ENCODE measurements at regions not wholly inside any gene's neighbourhood (a gene's known extent, or its start where the extent isn't known, plus 50 kb on each side); places are given as distances from the start of the nearest gene placed in this dataset.
A peak's percentile ranks its signal among the peaks of the same experiment; 100 is the strongest.

GRCh38 chr3:21310161-21310560, 440.8 kb downstream of the ZNF385D start:
- H3K36me3 Mint-ChIP-seq (ENCODE audit: low read depth, unreplicated experiment), result no peaks in the 10 kb centered on the region
- no peak overlapping the region for H3K4me3 Mint-ChIP-seq (ENCODE audit: unreplicated experiment)
- no peak overlapping the region for H3K27ac Mint-ChIP-seq (ENCODE audit: unreplicated experiment)
- no peaks in the 10 kb centered on the region for H3K27me3 Mint-ChIP-seq (ENCODE audit: unreplicated experiment)
- TF ChIP-seq CTCF (IDR thresholded peaks at IDR 0.05; ENCODE audit: unreplicated experiment), result no peak
- no peak for DNase-seq (ENCODE audit: low spot score)
- no peaks in the 10 kb centered on the region for H3K4me1 Mint-ChIP-seq (ENCODE audit: unreplicated experiment)
- no peaks in the 10 kb centered on the region for H3K9me3 Mint-ChIP-seq (ENCODE audit: unreplicated experiment)

- Mint-ChIP-seq H3K9me3 (ENCODE audit: unreplicated experiment) (no peaks in the 10 kb centered on the region), H3K36me3 (ENCODE audit: low read depth, unreplicated experiment) (no peaks in the 10 kb centered on the region), H3K27ac (ENCODE audit: unreplicated experiment) (no peak overlapping the region), H3K4me1 (ENCODE audit: unreplicated experiment) (no peaks in the 10 kb centered on the region), H3K4me3 (ENCODE audit: unreplicated experiment) (no peak overlapping the region), H3K27me3 (ENCODE audit: unreplicated experiment) (no peaks in the 10 kb centered on the region)
- no peak for TF ChIP-seq CTCF (IDR thresholded peaks at IDR 0.05; ENCODE audit: unreplicated experiment)
- no peak for DNase-seq (ENCODE audit: low spot score)
Measured at GRCh38 chr3:21297304-21297703, 453.7 kb downstream of the ZNF385D start.

- H3K9me3 Mint-ChIP-seq (ENCODE audit: unreplicated experiment), result no peaks in the 10 kb centered on the region
- H3K27ac Mint-ChIP-seq (ENCODE audit: unreplicated experiment), result no peak overlapping the region
- TF ChIP-seq CTCF (IDR thresholded peaks at IDR 0.05; ENCODE audit: unreplicated experiment), result no peak
- DNase-seq (ENCODE audit: low spot score), result no peak
- no peaks in the 10 kb centered on the region for H3K36me3 Mint-ChIP-seq (ENCODE audit: low read depth, unreplicated experiment)
- no peaks in the 10 kb centered on the region for H3K27me3 Mint-ChIP-seq (ENCODE audit: unreplicated experiment)
- H3K4me3 Mint-ChIP-seq (ENCODE audit: unreplicated experiment), result no peak overlapping the region
- H3K4me1 Mint-ChIP-seq (ENCODE audit: unreplicated experiment), result no peaks in the 10 kb centered on the region
Measured at GRCh38 chr3:21294768-21295167, 456.2 kb downstream of the ZNF385D start.

- no peak for DNase-seq (ENCODE audit: low spot score)
- H3K4me3 Mint-ChIP-seq (ENCODE audit: unreplicated experiment), result no peak overlapping the region
- no peaks in the 10 kb centered on the region for H3K36me3 Mint-ChIP-seq (ENCODE audit: low read depth, unreplicated experiment)
- no peak for TF ChIP-seq CTCF (IDR thresholded peaks at IDR 0.05; ENCODE audit: unreplicated experiment)
- H3K27ac Mint-ChIP-seq (ENCODE audit: unreplicated experiment), result no peak overlapping the region
- H3K4me1 Mint-ChIP-seq (ENCODE audit: unreplicated experiment), result no peaks in the 10 kb centered on the region
- no peaks in the 10 kb centered on the region for H3K9me3 Mint-ChIP-seq (ENCODE audit: unreplicated experiment)
- H3K27me3 Mint-ChIP-seq (ENCODE audit: unreplicated experiment), result no peaks in the 10 kb centered on the region
Measured at GRCh38 chr3:21292971-21293370, 458.0 kb downstream of the ZNF385D start.

- Mint-ChIP-seq H3K4me3 (ENCODE audit: unreplicated experiment) (no peak overlapping the region), H3K27ac (ENCODE audit: unreplicated experiment) (no peak overlapping the region), H3K27me3 (ENCODE audit: unreplicated experiment) (peaks cover 1% of the 10 kb centered on the region), H3K36me3 (ENCODE audit: low read depth, unreplicated experiment) (no peaks in the 10 kb centered on the region), H3K4me1 (ENCODE audit: unreplicated experiment) (no peaks in the 10 kb centered on the region), H3K9me3 (ENCODE audit: unreplicated experiment) (peaks cover 5% of the 10 kb centered on the region)
- DNase-seq (ENCODE audit: low spot score), result no peak
- TF ChIP-seq CTCF (IDR thresholded peaks at IDR 0.05; ENCODE audit: unreplicated experiment), result peak; percentile 91
Measured at GRCh38 chr3:21290557-21290956, 460.5 kb downstream of the ZNF385D start.
